ENCODE measurements at regions not wholly inside any gene's neighbourhood (a gene's known extent, or its start where the extent isn't known, plus 50 kb on each side); places are given as distances from the start of the nearest gene placed in this dataset.

DNA sequence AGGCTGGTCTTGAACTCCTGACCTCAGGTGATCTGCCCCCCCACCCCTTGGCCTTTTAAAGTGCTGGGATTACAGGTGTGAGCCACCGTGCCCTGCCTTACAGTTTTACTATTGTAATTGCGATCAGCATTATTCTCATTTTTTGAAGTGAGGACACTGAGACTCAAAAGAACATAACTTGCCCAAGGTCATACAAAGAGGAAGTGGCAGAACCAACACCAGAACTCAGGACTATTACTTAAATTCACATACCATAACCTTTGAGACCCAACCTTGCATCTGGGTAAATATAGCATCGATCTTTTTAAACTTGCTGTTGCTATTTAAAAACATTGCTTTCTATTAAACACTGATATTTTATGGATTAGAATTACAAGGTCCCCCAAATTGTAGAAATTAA, 54.2 kb downstream of the FOXI1 start:
- no peak for DNase-seq (ENCODE audit: low read depth)

DNA sequence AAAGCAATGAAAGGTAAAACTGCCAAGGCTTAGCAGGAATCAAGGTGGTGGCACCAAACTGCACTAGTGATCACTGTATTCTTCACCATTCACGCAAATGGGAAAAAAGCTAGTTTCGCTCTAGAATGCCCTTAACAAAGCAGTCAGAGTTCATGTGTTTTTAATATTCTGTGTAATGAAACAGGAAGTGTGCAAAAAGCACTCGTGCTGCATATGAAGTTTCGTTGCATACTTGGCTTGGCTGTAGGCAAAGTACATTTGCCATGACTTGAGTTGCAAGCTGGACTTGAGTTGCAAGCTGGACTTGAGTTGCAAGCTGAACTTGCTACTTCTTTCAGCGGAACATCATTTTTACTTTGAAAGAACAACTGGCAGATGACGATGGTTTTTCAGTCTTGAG, 55.4 kb downstream of the FOXI1 start:
- no peak for DNase-seq (ENCODE audit: low read depth)

DNA sequence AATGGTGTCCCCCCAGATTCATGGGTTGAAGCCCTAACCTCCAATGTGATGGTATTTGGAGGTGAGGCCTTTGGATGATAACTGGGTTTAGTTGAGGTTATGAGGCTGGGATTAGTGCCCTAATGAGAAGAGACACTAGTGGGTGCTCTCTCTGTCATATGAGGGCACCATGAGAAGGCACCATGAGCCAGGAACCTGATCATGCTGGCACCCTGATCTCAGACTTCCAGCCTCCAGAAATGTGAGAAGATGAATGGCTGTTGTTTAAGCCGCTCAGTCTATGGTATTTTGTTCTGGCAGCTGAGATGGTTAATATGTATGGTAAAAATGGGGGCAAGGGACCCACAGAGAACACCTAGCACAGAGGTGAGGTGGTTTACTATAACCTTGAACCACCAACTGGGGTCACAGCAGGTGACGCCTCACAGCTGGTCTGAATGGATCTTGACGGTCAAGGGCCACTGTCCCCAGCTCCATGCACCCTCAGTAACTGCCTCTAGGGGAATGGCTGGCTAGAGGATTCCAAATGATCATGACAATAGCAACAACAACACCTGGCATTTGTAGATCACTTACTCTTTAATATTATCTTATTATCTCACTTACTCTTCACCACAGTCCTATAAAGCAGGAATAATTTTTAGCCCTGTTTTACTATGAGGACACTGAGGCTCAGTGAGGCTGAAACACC, 57.1 kb downstream of the FOXI1 start:
- no peak for DNase-seq (ENCODE audit: low read depth)

DNA sequence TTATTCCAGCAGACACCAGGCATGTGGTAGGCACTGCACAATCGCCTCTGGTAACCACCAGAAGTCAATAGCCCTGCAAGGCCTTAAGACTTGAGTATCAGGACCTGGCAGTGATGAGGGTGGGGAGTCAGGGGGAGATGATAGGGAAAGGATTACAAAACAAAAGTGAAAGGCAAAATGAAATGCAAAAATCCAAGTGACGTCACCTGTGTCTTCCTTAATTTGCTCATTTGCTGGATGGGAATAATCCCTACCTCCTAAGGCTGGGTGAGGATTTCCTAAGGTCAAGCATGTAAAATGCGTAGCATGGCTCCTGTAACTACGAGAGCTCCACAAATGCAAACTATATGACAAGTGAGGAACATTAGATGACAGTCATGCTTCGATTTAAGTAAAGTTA, 58.4 kb downstream of the FOXI1 start:
- no peak for DNase-seq (ENCODE audit: low read depth)

DNA sequence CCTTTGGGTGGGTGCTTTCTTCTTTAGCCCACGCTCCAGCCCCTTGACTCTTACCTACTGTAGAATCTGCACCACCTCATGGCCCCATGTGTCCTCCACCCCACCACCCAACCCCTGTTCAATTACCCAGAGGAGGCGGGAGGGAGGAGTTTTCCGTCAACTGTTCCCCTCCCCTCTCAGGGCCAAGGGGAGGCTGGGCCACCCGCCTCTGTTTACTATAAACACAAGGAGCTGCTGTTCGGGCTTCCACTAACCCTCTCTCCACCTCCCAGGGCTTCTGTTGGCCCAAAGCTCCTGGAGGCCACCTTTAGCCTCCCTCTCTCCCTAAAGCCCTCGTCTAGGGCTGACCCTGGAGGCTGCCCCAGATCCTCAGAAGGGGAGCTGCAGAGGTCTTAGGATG, 59.2 kb downstream of the FOXI1 start:
- DNase-seq (ENCODE audit: low read depth) = no peak

DNA sequence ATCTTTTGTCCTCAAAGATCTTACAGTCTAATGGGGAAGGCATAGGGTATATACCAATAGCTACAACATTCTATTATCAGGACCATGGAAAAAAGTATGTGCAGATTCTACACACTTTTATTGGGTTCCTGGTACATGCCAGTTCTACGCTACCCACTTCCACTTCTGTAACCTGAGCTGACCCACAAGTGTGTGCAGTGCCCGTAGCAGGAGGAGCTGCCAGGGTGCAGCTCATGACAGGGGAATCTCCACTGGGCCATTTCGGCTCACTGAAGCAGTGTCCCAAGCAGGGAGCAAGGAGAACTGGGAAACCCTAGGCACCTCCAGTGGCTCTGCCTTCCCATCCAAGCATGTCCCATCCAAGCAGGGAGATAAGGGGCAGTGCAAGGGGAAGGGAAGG, 60.4 kb downstream of the FOXI1 start:
- no peak for DNase-seq (ENCODE audit: low read depth)

DNA sequence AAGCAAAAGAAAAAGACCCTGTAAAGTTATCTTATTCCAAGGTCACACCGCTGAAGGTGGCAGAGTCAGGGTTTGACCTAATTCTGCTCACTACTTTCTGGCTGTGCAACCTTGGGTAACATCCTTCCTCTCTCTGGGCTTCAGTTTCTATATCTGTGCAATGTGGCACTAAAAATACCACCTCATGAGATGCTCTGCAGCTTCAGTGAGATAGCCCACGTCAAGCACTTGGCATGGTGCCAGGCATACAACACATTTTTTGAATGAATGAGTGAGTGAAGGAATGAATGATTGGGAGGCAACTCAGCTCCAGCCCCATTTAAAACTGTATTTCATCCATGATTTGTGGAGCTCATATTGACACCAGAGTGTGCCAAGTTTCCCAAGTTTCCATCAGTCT, 62.3 kb downstream of the FOXI1 start:
- DNase-seq (ENCODE audit: low read depth) = no peak

DNA sequence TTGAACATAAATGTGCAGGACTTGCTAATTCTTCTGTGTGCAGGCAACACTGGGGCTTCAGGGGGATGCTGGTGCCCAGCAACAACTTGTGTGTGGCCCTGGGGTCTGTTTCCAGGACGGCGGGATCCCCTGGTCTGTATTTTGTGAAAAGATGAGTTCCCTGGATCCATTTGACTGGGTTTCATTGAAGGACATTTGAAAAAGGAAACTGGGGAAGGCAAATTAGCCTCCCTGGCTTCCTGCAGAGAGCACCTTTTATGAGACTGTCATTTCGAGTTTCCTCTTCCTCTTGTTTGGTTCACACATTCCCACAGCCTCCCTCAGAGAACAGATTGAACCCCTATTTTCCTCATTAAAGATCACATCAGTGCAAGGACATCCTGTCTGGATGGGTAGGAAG, 63.1 kb downstream of the FOXI1 start:
- no peak for DNase-seq (ENCODE audit: low read depth)

DNA sequence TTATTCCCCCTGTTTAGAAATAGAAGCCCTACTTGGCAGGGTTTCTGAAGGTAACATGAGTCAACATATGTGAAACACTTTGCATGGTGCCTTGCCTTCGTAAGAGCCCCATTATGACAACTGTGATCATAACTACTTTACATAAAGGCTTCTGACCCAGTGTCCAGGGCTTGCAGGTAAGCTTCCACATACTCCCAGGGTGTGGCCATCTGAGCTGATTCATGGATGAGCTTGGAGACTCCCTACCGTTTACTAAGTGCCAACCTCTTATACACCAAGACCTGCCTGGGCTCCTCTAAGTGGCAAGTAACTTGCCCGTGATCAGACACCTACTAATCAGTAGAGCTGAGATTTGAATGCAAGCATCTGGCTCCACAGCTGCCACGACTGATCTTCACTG, 62.8 kb upstream of the C5orf58 start:
- DNase-seq (ENCODE audit: low read depth) = no peak

DNA sequence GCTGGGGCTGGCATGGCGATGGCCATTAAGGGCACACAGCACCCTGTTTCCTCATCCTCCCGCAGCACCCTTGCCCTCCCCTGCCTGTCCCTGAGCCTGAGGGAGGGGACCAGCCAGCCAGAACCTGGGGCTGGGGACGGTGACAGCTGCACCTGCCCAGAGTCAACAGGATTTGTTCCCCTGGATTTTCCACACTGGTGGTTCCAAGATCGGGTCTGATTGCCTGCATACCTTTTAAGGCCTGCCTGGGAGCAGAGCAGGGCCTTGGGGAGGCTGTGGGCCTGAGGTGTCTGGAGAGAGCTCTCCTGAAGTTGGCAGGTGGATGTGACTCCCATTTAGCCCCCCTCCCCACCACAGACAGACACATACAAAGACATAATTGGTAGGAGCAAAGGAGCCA, 61.0 kb upstream of the C5orf58 start:
- no peak for DNase-seq (ENCODE audit: low read depth)

DNA sequence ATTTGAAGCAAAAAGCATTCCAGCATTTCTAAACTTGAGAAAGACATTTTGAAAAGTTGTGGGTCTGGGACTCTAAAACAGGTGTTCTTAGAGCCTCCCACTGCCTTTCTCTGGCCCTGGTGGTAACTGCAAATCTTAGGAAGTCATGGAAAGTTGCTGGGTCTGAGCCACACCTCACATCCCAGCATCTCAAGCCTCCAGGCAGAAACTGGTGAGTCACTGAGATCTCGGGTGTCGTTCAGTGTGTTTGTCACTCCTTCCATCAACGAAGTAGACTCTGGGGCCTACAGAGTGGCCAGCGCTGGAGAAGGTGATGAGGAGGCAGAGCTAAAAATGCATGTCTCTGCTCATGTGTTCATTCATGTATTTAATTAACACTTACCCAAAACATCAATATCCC, 59.6 kb upstream of the C5orf58 start:
- peak; percentile 15 for DNase-seq (ENCODE audit: low read depth)

DNA sequence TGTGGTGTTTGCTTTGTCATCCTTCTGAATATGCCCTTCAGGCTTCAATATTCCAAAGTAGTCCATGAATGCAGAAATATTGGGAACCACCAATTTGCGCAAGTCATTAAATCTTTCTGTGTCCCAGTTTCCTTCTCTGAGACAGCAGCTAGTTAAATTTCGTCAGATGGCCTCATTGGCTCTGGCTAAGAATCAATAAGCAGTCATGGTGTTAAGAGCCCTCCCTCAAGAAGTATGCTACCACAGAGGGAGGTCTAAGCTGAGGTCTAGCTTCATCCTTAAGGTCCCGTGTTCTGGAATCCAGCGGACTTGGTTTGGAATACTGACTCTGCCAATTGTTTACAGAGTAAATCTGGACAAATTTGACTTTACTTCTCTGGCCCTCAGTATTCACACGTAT, 59.1 kb upstream of the C5orf58 start:
- DNase-seq (ENCODE audit: low read depth) = no peak

DNA sequence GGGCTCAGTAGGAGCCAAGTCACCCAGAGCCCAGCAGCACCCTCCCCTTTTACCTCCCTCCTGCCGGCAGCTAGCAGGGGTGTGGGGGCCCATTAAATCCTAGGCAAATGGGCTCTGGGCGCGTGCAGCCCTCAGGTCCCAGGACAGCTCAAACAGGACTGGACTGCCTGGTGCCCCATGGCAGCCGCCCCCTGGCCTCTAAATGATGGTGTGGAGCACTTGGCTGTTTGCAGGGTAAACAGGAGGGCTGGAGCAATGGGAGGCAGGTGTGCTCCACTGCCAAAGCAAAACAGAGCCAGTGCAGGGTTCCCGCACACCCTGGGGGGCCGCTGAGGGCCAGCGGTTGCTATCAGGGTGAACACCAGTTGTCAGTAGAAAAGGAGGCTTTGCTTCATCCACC, 55.9 kb upstream of the C5orf58 start:
- DNase-seq (ENCODE audit: low read depth) = no peak

DNA sequence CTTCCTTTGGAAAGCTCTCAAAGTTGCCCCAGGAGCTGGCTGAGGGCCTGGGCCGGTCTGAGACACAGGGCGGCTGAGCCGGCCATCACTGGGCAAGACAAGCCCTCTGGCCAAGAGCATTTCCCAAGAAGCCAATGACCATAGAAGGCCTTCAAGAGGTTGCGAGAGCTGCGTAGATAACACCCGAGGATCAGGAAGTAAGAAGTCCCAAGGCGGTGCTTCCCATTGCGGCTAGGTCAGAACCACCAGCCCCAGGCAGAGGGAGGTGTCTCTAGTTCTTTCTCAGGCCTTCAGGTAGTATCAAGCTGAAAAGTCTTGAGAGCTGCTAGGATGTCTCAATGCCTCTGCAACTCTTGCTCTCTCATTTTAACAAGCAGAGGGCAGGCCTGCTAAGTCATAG, 54.0 kb upstream of the C5orf58 start:
- DNase-seq (ENCODE audit: low read depth) = no peak

DNA sequence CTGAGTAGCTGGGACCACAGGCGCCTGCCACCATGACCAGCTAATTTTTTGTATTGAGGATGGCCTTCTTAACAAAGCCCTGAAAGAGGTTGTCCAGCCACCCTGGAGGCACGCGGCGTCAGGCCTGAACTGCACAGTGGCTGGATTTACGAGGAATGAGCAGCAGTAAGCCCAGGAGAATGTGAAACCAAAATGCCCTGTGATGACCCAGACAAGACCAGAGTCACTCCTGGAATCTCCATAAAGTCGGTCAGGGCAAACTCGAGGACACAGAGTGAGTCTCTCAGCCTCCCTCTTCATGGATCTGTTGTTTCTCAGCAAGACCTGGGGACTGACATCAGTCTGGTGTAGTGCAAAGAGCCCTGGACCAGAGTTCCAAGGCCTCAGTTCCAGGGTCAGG, 53.2 kb upstream of the C5orf58 start:
- DNase-seq (ENCODE audit: low read depth) = no peak

DNA sequence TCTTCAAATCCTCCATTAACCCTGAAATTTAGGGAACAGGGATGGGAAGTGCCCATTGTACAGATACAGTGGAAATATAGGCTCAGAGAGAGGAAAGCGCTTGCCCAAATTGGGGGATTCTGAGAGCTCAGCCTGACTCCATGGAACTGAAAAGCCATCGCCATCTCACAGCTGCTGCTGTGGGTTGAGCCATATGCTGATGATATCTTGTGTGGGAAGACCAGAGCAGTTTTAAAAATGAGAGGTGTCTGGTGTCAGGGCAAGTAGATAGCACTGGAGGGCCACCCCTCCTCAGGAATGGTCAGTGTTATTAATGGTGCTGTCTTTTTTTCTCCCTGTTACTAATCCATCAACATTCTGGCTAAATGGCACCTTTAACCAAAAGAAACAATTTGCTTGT, 50.9 kb upstream of the C5orf58 start:
- no peak for DNase-seq (ENCODE audit: low read depth)

DNA sequence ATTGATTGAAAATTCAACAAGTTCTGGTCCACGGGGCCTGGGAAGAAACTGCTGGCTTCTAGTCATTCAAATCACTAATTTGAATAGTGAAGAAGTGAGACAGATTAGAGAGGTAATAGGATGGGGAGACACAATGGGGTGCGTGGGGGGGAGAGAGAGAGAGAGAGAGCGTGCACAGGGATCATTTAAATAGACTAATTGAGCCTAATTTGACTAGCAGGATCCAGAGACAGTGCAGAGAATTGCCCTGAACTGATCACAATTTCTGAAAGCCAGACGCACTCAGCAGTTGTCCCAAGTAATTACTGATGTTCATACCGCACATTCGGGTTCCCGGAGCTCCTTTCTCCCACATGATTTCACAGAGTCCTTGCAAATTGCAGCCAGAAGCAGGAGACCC, 50.3 kb upstream of the C5orf58 start:
- no peak for DNase-seq (ENCODE audit: low read depth)
